ENCODE measurements at regions not wholly inside any gene's neighbourhood (a gene's known extent, or its start where the extent isn't known, plus 50 kb on each side); places are given as distances from the start of the nearest gene placed in this dataset.
"Not testable (repeated sequence)": the region's sequence is repeated elsewhere in the genome, so short reads cannot be mapped to it uniquely, and the experiment has no call there.

GRCh38 chr10:30688456-30688855, 58.9 kb upstream of the LYZL2 start:
- Mint-ChIP-seq H3K27ac (no peak overlapping the region), H3K4me1 (peaks cover 39% of the 10 kb centered on the region), H3K27me3 (no peaks in the 10 kb centered on the region), H3K4me3 (no peak overlapping the region), H3K9me3 (peaks cover 10% of the 10 kb centered on the region), H3K36me3 (ENCODE audit: low read depth) (peaks cover 5% of the 10 kb centered on the region)
- DNase-seq = no peak
- POLR2A ChIA-PET = interaction anchor here (0.6 kb wide), 1 partner anchor 75 kb away, joined by 3 read pairs; no protein-coding TSS in a partner anchor
- CTCF ChIA-PET = interaction anchor here (0.6 to 5.1 kb wide), 9 partner anchors 8 to 96 kb away, joined by 3 to 35 read pairs (median 5); no protein-coding TSS in a partner anchor

- H3K36me3 Mint-ChIP-seq (ENCODE audit: low read depth) = peaks cover 2% of the 10 kb centered on the region
- peak; percentile 81 for DNase-seq
- peaks cover 44% of the 10 kb centered on the region for H3K4me1 Mint-ChIP-seq
- no peak overlapping the region for H3K4me3 Mint-ChIP-seq
- ChIA-PET POLR2A (interaction anchor here (0.5 kb wide), 1 partner anchor 338 kb away, joined by 5 read pairs; the partner anchor contains the start of gene MTPAP), CTCF (interaction anchor here (0.6 to 5.1 kb wide), 15 partner anchors 9 to 1100 kb away, joined by 3 to 35 read pairs (median 3); no protein-coding TSS in a partner anchor)
- peak overlapping the region; percentile 1 for H3K27ac Mint-ChIP-seq
- H3K27me3 Mint-ChIP-seq = no peaks in the 10 kb centered on the region
- peaks cover 7% of the 10 kb centered on the region for H3K9me3 Mint-ChIP-seq
Measured at GRCh38 chr10:30687698-30688213, 58.2 kb upstream of the LYZL2 start.

- Mint-ChIP-seq H3K27me3 (no peaks in the 10 kb centered on the region), H3K27ac (no peak overlapping the region), H3K9me3 (peaks cover 3% of the 10 kb centered on the region), H3K4me3 (no peak overlapping the region), H3K4me1 (peaks cover 48% of the 10 kb centered on the region), H3K36me3 (ENCODE audit: low read depth) (no peaks in the 10 kb centered on the region)
- no peak for DNase-seq
- ChIA-PET CTCF (interaction anchor here (0.7 to 5.1 kb wide), 5 partner anchors 10 to 1131 kb away, joined by 3 to 35 read pairs (median 17); no protein-coding TSS in a partner anchor), POLR2A (no interaction called here)
Measured at GRCh38 chr10:30686708-30687107, 57.2 kb upstream of the LYZL2 start.

DNA sequence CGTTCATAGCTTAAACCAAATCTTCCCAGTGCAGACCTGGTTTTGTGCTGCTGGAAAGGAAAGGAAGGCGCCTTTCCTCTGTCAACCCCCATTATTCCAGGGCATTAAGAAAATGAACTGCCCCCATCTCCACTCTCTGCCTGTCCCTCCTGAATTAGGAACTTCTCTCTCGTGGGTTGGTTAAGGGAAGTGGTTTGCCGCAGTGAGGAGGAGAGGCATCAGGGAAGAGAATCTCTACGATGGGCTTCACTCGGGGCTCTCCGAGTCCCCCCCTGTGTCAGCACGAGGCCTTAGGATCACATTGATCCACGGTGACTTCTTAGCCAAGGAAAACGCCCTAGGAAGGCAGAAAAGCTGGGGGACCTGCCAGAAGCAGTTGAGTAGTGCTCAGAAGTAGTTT, 53.9 kb upstream of the LYZL2 start:
- POLR2A ChIA-PET = no interaction called here
- Mint-ChIP-seq H3K27ac (no peak overlapping the region), H3K36me3 (ENCODE audit: low read depth) (peaks cover 11% of the 10 kb centered on the region), H3K4me1 (peaks cover 46% of the 10 kb centered on the region), H3K4me3 (no peak overlapping the region), H3K27me3 (no peaks in the 10 kb centered on the region), H3K9me3 (peaks cover 8% of the 10 kb centered on the region)
- DNase-seq = no peak
- CTCF ChIA-PET = no interaction called here

DNA sequence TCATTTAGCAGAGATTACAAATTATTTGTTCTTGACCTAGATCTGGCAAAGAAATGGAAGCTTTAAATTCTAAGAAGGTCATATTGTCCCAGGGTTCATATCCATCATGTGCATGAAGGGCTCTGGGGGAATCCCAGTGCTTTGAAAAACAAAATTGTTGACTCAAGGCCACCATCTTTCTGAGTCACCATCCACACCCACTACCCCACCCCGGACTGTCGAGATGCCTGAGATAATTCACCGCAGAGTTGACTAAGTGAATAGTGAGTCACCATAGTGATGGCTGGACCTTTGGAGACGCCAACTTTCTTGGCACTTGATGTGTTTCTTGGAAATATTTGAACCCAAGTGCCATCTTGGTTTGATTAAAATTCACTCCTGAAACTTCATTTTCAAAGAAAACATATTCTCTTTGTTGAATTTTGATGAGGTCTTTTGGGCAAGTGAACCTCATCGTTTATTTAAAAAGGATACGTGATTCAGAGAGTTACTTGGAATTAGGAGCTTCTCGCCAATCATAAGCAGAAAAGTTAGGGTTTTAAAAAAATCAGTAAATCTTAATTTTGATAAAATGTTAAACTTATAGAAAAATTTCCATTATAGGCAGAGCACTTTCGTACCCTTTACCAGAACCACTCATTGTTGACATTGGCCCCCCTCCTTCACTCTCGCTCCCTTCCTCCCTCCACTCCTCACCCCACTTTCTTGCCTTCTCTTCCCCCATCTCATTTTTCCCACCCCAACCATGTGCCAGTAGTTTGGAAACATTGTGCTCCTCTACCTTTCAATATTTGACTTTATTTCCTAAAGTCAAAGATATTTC, 53.0 kb upstream of the LYZL2 start:
- Mint-ChIP-seq H3K36me3 (ENCODE audit: low read depth) (peaks cover 11% of the 10 kb centered on the region), H3K27ac (peak overlapping the region; percentile 74), H3K4me1 (peaks cover 40% of the 10 kb centered on the region)
- DNase-seq = peak; percentile 62
- H3K27me3 Mint-ChIP-seq, H3K4me3 Mint-ChIP-seq, POLR2A ChIA-PET, H3K9me3 Mint-ChIP-seq: not testable (repeated sequence)
- CTCF ChIA-PET = interaction anchor here (1.0 to 2.0 kb wide), 2 partner anchors 43 to 66 kb away, joined by 4 to 7 read pairs; no protein-coding TSS in a partner anchor

- DNase-seq = no peak
- H3K9me3 Mint-ChIP-seq = peaks cover 8% of the 10 kb centered on the region
- POLR2A ChIA-PET = no interaction called here
- peaks cover 11% of the 10 kb centered on the region for H3K36me3 Mint-ChIP-seq (ENCODE audit: low read depth)
- H3K4me3 Mint-ChIP-seq = no peak overlapping the region
- peaks cover 27% of the 10 kb centered on the region for H3K4me1 Mint-ChIP-seq
- no peaks in the 10 kb centered on the region for H3K27me3 Mint-ChIP-seq
- CTCF ChIA-PET = interaction anchor here (1.2 to 2.0 kb wide), 3 partner anchors 10 to 41 kb away, joined by 3 to 7 read pairs (median 3); no protein-coding TSS in a partner anchor
- H3K27ac Mint-ChIP-seq = no peak overlapping the region
Measured at GRCh38 chr10:30680908-30681307, 51.4 kb upstream of the LYZL2 start.
